Gastroesophageal sphincter (tissue), 3 donors: ENCODE measurements at regions not wholly inside any gene's neighbourhood (a gene's known extent, or its start where the extent isn't known, plus 50 kb on each side); places are given as distances from the start of the nearest gene placed in this dataset.

ENCODE experiments used
- POLR2A ChIP-seq, 2 donors: fragments of 450-650 bp; IDR thresholded peaks; one replicate each; pipeline ENCODE4 v1.6.1; 2017; ENCODE audit warnings: antibody characterized with exemption in 2 of 2, mild to moderate bottlenecking in 2 of 2, moderate library complexity in 1 of 2
- POLR2AphosphoS5 ChIP-seq: sonication (generic); formaldehyde crosslinking; IDR thresholded peaks from one replicate; pipeline ENCODE4 v1.6.1; 2017; ENCODE audit warnings: antibody characterized with exemption
- TF ChIP-seq, protein P1 (sequence below), 4 experiments: fragments of 200-600 bp in 2 of 4; fragments of 450-650 bp in 2 of 4; sonication (generic) in 1 of 4; IDR thresholded peaks; one replicate each; pipeline ENCODE4 v1.5.1; 2017 to 2019; ENCODE audit warnings: antibody characterized with exemption in 4 of 4, mild to moderate bottlenecking in 2 of 4, moderate library complexity in 2 of 4

DNA sequence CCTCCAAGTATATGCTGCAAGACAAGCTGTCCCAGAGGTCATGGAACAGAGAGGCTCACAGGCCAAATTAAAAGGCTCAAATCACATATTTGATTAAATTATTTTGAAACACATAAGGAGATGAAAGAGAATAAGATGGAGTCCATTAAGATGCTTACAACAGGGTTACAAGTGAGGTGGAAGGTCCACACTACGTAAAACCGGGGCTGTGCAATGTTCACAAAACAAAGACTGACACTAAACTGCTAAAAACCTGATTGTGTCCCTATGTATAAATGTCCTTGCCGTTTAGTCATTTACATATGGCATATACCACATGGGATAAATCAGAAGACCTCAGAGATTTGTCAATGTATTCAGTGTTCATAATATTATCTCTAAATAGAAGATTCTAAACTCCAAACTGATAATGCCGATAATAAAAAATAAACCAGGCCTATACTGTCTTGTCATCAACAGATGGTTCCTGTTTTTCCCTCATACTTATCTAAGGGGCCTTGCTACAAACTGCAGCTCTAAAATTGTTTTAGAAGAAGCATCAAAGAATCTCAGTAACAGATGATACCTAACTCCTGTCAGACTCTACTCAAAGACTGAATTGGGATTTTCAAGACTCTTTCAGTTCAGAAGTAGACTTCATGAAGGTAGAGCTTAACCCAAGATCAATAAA, 51.8 kb upstream of the RIPOR2 start:
- TF ChIP-seq, protein P1, sequence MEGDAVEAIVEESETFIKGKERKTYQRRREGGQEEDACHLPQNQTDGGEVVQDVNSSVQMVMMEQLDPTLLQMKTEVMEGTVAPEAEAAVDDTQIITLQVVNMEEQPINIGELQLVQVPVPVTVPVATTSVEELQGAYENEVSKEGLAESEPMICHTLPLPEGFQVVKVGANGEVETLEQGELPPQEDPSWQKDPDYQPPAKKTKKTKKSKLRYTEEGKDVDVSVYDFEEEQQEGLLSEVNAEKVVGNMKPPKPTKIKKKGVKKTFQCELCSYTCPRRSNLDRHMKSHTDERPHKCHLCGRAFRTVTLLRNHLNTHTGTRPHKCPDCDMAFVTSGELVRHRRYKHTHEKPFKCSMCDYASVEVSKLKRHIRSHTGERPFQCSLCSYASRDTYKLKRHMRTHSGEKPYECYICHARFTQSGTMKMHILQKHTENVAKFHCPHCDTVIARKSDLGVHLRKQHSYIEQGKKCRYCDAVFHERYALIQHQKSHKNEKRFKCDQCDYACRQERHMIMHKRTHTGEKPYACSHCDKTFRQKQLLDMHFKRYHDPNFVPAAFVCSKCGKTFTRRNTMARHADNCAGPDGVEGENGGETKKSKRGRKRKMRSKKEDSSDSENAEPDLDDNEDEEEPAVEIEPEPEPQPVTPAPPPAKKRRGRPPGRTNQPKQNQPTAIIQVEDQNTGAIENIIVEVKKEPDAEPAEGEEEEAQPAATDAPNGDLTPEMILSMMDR (IDR thresholded peaks at IDR 0.05), result no peak
- no peak for TF ChIP-seq POLR2A (IDR thresholded peaks at IDR 0.05)
- TF ChIP-seq POLR2AphosphoS5, result no peak
